ENCODE measurements at regions not wholly inside any gene's neighbourhood (a gene's known extent, or its start where the extent isn't known, plus 50 kb on each side); places are given as distances from the start of the nearest gene placed in this dataset.

DNA sequence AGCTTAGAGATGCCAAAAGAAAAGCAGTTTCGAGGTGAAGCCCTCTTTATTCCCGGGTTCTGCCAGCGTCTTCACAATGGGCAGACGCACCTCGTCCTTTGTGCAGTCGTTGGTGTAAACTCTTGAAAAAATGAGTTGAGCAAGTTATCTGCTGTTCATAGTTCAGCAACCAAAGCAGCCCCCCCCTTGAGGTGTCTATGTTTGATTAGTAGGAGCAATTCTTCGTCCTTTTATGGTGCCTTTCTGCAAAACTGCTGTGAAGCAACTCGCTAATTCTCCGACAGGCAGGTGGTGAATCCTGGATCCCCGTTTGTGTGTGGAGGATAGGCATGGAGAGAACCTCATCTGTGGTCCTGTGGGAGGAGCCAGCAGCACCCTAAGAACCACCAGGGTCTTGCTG, 234.5 kb downstream of the GLRX3 start:
- no peak overlapping the region for H3K4me3 ChIP-seq
- H3K36me3 ChIP-seq, result no peaks in the 10 kb centered on the region
- no peaks in the 10 kb centered on the region for H3K9me3 ChIP-seq
- DNase-seq, result no peak
- H3K27ac ChIP-seq, result no peak overlapping the region
- intact Hi-C loops (cut with DNase I), result no loop called here
- TF ChIP-seq, protein P1, sequence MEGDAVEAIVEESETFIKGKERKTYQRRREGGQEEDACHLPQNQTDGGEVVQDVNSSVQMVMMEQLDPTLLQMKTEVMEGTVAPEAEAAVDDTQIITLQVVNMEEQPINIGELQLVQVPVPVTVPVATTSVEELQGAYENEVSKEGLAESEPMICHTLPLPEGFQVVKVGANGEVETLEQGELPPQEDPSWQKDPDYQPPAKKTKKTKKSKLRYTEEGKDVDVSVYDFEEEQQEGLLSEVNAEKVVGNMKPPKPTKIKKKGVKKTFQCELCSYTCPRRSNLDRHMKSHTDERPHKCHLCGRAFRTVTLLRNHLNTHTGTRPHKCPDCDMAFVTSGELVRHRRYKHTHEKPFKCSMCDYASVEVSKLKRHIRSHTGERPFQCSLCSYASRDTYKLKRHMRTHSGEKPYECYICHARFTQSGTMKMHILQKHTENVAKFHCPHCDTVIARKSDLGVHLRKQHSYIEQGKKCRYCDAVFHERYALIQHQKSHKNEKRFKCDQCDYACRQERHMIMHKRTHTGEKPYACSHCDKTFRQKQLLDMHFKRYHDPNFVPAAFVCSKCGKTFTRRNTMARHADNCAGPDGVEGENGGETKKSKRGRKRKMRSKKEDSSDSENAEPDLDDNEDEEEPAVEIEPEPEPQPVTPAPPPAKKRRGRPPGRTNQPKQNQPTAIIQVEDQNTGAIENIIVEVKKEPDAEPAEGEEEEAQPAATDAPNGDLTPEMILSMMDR (IDR thresholded peaks at IDR 0.05), result no peak
- H3K27me3 ChIP-seq, result no peaks in the 10 kb centered on the region
- no peaks in the 10 kb centered on the region for H3K4me1 ChIP-seq
- no peak overlapping the region for H3K9ac ChIP-seq (ENCODE audit: low read depth in 2 of 2, low read length in 2 of 2)

- H3K4me1 ChIP-seq, result no peaks in the 10 kb centered on the region
- H3K9ac ChIP-seq (ENCODE audit: low read depth in 2 of 2, low read length in 2 of 2), result no peak overlapping the region
- no peak for DNase-seq
- TF ChIP-seq, protein P1 (IDR thresholded peaks at IDR 0.05), result no peak
- H3K4me3 ChIP-seq, result no peak overlapping the region
- no peaks in the 10 kb centered on the region for H3K36me3 ChIP-seq
- H3K9me3 ChIP-seq, result no peaks in the 10 kb centered on the region
- intact Hi-C loops (cut with DNase I), result no loop called here
- H3K27me3 ChIP-seq, result no peaks in the 10 kb centered on the region
- no peak overlapping the region for H3K27ac ChIP-seq
Observed at GRCh38 chr10:130371156-130371555, 235.0 kb downstream of the GLRX3 start.

DNA sequence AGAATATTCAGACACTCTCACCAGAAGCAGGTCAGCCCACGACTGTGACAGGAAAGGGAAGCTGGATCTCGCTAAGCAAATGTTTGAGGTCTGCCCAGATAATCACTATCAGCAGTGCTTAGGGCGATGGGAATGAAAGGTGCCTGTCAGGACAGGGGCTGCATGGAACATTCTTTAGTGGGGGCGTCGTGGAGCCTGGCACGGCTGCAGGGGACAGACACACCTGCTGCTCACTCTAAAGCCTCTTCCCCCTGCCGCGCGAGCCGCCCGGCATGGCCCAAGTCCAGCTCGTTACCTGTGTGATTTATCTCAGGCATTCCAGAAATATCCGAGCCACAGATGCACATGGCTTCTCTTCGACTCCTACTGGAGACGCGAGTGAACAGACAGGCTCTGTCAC, 235.5 kb downstream of the GLRX3 start:
- H3K36me3 ChIP-seq, result no peaks in the 10 kb centered on the region
- intact Hi-C loops (cut with DNase I), result no loop called here
- TF ChIP-seq, protein P1 (IDR thresholded peaks at IDR 0.05), result no peak
- no peaks in the 10 kb centered on the region for H3K4me1 ChIP-seq
- no peaks in the 10 kb centered on the region for H3K27me3 ChIP-seq
- DNase-seq, result no peak
- H3K9me3 ChIP-seq, result no peaks in the 10 kb centered on the region
- no peak overlapping the region for H3K4me3 ChIP-seq
- no peak overlapping the region for H3K27ac ChIP-seq
- no peak overlapping the region for H3K9ac ChIP-seq (ENCODE audit: low read depth in 2 of 2, low read length in 2 of 2)

DNA sequence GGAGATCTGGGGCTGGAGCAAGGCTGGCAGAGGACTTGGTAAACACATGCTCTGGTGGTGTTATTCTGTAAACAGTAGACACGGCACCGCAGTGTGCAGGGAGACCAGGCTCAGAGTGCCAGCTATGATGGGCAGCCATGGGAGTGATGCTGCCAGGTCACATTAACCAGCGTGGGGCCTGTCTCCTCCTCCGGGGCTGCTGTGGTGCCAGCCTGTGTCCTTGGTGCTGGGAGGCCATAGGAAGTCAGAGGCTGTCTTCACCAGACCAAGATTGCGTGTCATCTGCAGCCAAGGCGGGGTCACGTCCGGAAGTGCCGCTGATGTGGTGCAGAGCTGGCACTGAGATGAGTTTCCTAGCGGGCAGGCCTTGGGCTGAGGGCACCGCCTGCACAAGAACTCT, 236.0 kb downstream of the GLRX3 start:
- Histone ChIP-seq H3K9ac (ENCODE audit: low read depth in 2 of 2, low read length in 2 of 2) (no peak overlapping the region), H3K27ac (no peak overlapping the region), H3K36me3 (no peaks in the 10 kb centered on the region), H3K4me1 (no peaks in the 10 kb centered on the region), H3K27me3 (no peaks in the 10 kb centered on the region), H3K9me3 (no peaks in the 10 kb centered on the region), H3K4me3 (no peak overlapping the region)
- DNase-seq, result no peak
- intact Hi-C loops (cut with DNase I), result no loop called here
- TF ChIP-seq, protein P1 (IDR thresholded peaks at IDR 0.05), result no peak

GRCh38 chr10:130372866-130373265, 236.7 kb downstream of the GLRX3 start:
- TF ChIP-seq, protein P1 (IDR thresholded peaks at IDR 0.05), result no peak
- intact Hi-C loops (cut with DNase I), result no loop called here

More at GRCh38 chr10:130372866-130373265, 236.7 kb downstream of the GLRX3 start:
- Histone ChIP-seq H3K27ac (no peak overlapping the region), H3K36me3 (no peaks in the 10 kb centered on the region), H3K9me3 (no peaks in the 10 kb centered on the region), H3K4me3 (no peak overlapping the region), H3K9ac (ENCODE audit: low read depth in 2 of 2, low read length in 2 of 2) (no peak overlapping the region), H3K4me1 (no peaks in the 10 kb centered on the region), H3K27me3 (no peaks in the 10 kb centered on the region)
- DNase-seq, result no peak
